ENCODE measurements at regions not wholly inside any gene's neighbourhood (a gene's known extent, or its start where the extent isn't known, plus 50 kb on each side); places are given as distances from the start of the nearest gene placed in this dataset.

GRCh38 chr12:90404071-90404470 lies 550.9 kb downstream of the CCER1 start:
- TF ChIP-seq CTCF (IDR thresholded peaks at IDR 0.05) = no peak
- TF ChIP-seq POLR2A (IDR thresholded peaks at IDR 0.05) = no peak

Measured in heart left ventricle (tissue), 13 donors.